Spinal cord (tissue), 9 donors: ENCODE measurements at regions not wholly inside any gene's neighbourhood (a gene's known extent, or its start where the extent isn't known, plus 50 kb on each side); places are given as distances from the start of the nearest gene placed in this dataset.

ENCODE experiments used
- DNase-seq, 6 donors: peaks; one replicate each; pipeline versions ENCODE4 v3.0.0 to v3.0.0-alpha.2; 2013 to 2015; ENCODE audit warnings: low spot score in 6 of 6, low read depth in 4 of 6
- H3K27ac ChIP-seq: one replicate; pipeline ENCODE4 v1.5.1; 2013; ENCODE audit warnings: low read depth, low read length, control low read depth
- H3K27me3 ChIP-seq: one replicate; pipeline ENCODE4 v1.6.1; 2013; ENCODE audit warnings: low read length; ENCODE audit not compliant: control insufficient read depth, insufficient read depth
- H3K36me3 ChIP-seq: one replicate; pipeline ENCODE4 v1.6.1; 2013; ENCODE audit warnings: low read length; ENCODE audit not compliant: control insufficient read depth, insufficient read depth
- H3K4me1 ChIP-seq: one replicate; pipeline ENCODE4 v1.6.1; 2013; ENCODE audit warnings: low read length; ENCODE audit not compliant: control insufficient read depth, insufficient read depth
- H3K4me3 ChIP-seq: one replicate; pipeline ENCODE4 v1.5.1; 2013; ENCODE audit warnings: low read depth, low read length, control low read depth
- H3K9me3 ChIP-seq: one replicate; pipeline ENCODE4 v1.6.1; 2013; ENCODE audit warnings: low read length; ENCODE audit not compliant: control insufficient read depth, insufficient read depth
- WGBS: methylation state at CpG from one replicate; pipeline ENCODE4 v1.1.5; 2013; ENCODE audit warnings: missing lambda C conversion rate; ENCODE audit not compliant: insufficient coverage; 5-methylcytosine and 5-hydroxymethylcytosine counted together
- donor health status: healthy.

DNA sequence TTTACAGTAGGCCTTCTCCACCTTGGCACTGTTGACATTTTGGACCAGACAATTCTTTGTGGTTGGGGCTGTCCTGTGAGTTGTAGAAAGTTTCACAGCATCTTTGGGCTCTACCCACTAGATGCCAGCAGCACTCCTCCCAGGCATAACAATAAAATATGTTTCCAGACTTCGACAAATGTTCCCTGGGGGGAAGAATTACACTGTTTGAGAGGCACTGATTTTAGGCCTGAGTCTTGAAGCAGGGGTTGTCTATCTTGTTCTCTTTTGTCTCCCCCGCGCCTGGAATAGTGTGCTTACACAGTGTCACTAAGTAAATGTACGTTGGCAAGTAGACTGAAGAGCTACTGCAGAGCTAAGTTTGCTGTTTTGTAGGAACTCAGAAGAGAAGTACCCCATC lies 254.4 kb upstream of the BOD1L1 start:
- no peak overlapping the region for H3K4me3 ChIP-seq
- 75% methylated on average over 2 of the region's 4 CpGs for WGBS
- no peak overlapping the region for H3K27ac ChIP-seq
- DNase-seq: peak in 2 of 6 donors; percentile 47 to 53
- H3K9me3 ChIP-seq: no peaks in the 10 kb centered on the region
- no peaks in the 10 kb centered on the region for H3K4me1 ChIP-seq
- no peaks in the 10 kb centered on the region for H3K36me3 ChIP-seq
- H3K27me3 ChIP-seq: no peaks in the 10 kb centered on the region

DNA sequence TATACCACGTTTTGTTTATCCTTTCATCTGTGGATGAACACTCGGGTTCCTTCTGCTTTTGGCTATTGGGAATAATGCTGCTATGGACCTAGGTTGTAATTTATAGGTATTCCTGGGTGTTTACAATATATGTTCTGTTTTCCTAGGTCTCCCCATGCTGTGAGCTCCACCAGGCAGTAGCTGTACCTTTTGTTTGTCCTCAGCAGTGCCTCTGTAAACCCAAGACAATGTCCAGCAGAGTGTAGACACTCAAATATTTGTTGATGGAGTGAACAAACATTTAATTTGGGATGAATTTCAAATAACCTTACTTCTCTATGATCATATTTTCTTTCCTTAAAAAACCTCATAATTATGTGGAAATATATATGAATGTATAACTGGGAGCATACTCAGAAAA lies 259.5 kb upstream of the BOD1L1 start:
- H3K9me3 ChIP-seq: no peaks in the 10 kb centered on the region
- H3K27me3 ChIP-seq: no peaks in the 10 kb centered on the region
- no peaks in the 10 kb centered on the region for H3K4me1 ChIP-seq
- H3K4me3 ChIP-seq: no peak overlapping the region
- H3K27ac ChIP-seq: no peak overlapping the region
- no peak for DNase-seq
- WGBS: no CpG with 5 or more reads among the region's 2 CpGs
- H3K36me3 ChIP-seq: no peaks in the 10 kb centered on the region

DNA sequence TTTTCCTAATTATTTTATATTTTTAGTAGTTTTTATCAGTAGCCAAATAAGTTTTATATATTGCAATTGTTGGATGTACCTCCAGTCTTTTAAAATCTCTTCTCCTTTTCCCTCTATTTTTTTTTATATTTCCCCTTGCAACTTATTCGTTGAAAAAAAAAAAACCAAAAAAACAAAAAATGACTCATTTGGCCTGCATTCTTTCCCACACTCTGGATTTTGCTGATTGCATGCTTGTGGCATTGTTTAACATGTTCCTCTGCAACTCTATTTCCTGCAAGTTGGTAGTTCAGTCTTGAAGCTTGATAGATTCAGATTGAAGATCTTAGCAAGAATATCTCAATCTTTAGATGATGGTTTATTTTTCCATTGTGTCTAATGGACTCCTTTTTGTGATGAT lies 260.6 kb upstream of the BOD1L1 start:
- 100% methylated on average over 1 of the region's 1 CpG for WGBS
- H3K27me3 ChIP-seq: no peaks in the 10 kb centered on the region
- H3K27ac ChIP-seq: no peak overlapping the region
- H3K4me3 ChIP-seq: no peak overlapping the region
- H3K4me1 ChIP-seq: no peaks in the 10 kb centered on the region
- DNase-seq: no peak
- no peaks in the 10 kb centered on the region for H3K36me3 ChIP-seq
- no peaks in the 10 kb centered on the region for H3K9me3 ChIP-seq

DNA sequence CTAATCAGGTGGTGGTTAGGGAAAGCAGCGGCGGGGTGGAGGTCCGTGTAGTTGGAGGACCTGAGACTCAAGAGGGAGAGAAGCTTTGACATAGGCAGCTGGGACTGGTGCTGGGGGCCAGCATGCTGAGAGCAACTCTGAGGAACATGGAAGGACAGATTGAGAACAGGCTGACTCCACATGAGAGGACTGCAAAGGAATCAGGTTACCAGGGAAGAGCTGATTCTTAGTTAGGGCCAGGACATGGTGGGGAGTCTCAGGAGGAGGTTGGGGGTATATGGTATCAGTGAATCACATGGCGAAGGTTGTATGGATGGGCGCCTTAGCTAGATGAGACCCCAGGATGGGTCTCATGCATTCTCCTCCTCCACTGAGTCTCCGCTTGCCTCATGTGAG lies 264.0 kb upstream of the BOD1L1 start:
- Histone ChIP-seq H3K27me3 (no peaks in the 10 kb centered on the region), H3K9me3 (no peaks in the 10 kb centered on the region), H3K27ac (no peak overlapping the region), H3K4me1 (no peaks in the 10 kb centered on the region), H3K36me3 (no peaks in the 10 kb centered on the region), H3K4me3 (no peak overlapping the region)
- no peak for DNase-seq
- WGBS: 80% methylated on average over 6 of the region's 6 CpGs

DNA sequence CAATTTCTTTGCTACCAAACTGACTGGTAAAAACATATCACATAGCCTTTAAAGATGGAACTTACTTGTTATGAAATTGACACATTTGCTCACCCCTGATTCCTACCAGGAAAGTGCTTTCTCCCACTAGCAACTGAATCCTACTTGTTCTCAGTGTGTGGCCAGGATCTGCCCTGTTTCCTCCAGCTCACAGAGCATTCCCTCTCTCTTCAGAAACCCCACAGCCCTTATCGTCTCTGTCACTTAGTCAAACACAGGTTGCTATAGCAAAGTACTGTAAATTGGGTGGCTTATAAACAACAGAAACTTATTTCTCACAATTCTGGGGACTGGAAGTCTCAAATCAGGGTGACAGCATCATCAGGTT lies 265.2 kb upstream of the BOD1L1 start:
- Histone ChIP-seq H3K27me3 (no peaks in the 10 kb centered on the region), H3K36me3 (no peaks in the 10 kb centered on the region), H3K4me1 (no peaks in the 10 kb centered on the region), H3K4me3 (no peak overlapping the region), H3K27ac (peak overlapping the region; percentile 69), H3K9me3 (no peaks in the 10 kb centered on the region)
- DNase-seq: peak in 1 of 6 donors; percentile 40
- WGBS: no CpG with 5 or more reads among the region's 1 CpG

DNA sequence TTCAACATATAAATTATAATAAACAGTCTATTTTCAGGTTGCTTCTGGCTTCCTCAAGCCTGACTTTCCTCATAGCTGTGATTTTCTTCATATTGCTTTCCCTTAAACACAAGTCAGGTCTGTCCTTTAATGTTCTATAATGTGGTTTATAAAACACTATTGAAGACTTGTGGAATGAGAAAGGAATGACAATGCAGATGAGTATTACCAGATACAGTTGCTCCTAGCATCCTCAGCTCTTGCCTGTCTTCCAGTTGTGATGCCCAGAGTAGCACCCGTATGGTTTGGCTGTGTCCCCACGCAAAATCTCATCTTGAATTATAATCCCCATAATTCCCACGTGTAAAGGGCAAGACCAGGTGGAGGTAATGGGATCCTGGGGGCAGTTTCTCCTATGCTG lies 265.7 kb upstream of the BOD1L1 start:
- H3K27me3 ChIP-seq: no peaks in the 10 kb centered on the region
- WGBS: no CpG with 5 or more reads among the region's 3 CpGs
- H3K27ac ChIP-seq: peak overlapping the region; percentile 69
- no peaks in the 10 kb centered on the region for H3K36me3 ChIP-seq
- H3K4me3 ChIP-seq: no peak overlapping the region
- no peaks in the 10 kb centered on the region for H3K4me1 ChIP-seq
- no peaks in the 10 kb centered on the region for H3K9me3 ChIP-seq
- DNase-seq: no peak

DNA sequence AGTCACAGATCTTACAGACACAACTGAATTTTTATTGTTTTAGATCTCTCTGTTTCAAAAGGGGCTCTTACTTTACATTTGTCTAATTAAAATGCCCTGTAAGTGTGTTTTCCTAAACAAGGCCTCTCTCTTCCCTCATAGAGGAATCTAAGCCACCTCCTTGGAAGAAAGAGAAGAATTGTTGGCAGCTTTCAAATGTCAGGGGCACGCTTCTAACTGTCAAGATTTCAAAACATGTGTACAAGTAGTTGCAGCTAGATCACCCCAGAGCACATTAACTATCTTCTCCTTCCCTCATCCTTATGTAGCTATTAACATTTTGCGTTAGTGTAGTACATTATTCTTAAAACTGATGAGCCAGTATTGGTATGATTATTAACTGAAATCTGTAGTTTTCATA lies 266.5 kb upstream of the BOD1L1 start:
- no CpG with 5 or more reads among the region's 2 CpGs for WGBS

DNA sequence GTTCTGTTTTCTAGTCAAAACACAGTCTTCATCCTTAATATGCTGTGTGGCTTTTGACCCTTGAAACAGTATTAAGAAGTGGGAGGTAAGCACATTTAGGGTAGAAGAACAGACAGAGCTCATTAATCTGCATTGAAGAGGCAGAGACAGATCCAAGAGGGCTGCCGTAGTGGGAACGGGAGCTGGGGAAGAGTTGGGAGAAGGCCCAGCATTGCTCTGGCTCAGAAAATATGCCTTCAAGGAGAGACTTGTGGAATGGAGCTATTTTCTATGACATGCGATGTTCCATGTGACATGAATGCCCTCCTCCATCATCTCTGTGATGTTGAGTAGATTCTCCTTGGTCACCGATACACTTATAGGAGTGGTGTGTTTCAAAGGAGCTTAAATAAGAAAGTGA lies 273.3 kb upstream of the BOD1L1 start:
- peak in 1 of 6 donors; percentile 54 for DNase-seq
- H3K36me3 ChIP-seq: no peaks in the 10 kb centered on the region
- H3K4me3 ChIP-seq: no peak overlapping the region
- H3K27ac ChIP-seq: no peak overlapping the region
- peaks cover 2% of the 10 kb centered on the region for H3K4me1 ChIP-seq
- 55% methylated on average over 2 of the region's 4 CpGs for WGBS
- no peaks in the 10 kb centered on the region for H3K9me3 ChIP-seq
- no peaks in the 10 kb centered on the region for H3K27me3 ChIP-seq

More for the DNA sequence above, 266.5 kb upstream of the BOD1L1 start:
- no peak overlapping the region for H3K27ac ChIP-seq
- H3K9me3 ChIP-seq: no peaks in the 10 kb centered on the region
- no peaks in the 10 kb centered on the region for H3K36me3 ChIP-seq
- H3K4me3 ChIP-seq: no peak overlapping the region
- H3K27me3 ChIP-seq: no peaks in the 10 kb centered on the region
- H3K4me1 ChIP-seq: no peaks in the 10 kb centered on the region
- no peak for DNase-seq

DNA sequence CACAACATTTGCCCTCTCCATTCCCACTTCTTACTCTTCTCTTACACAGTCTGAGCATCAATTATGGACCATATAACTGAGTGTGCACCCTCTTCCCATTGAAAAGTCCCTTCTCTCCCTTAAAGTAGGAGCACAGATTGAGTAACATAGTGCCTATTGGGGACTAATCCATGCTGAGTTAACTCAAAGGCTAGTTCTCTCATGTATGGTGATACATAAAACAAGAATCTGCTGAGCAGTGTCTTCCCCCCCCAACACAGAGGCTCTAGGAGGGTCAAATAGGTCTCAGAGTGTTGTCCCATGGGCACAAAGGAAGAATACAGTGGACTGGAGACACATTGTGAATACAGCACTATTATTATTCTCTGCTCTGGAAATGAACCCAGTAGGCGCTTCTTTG lies 274.6 kb upstream of the BOD1L1 start:
- Histone ChIP-seq H3K4me1 (peaks cover 2% of the 10 kb centered on the region), H3K9me3 (no peaks in the 10 kb centered on the region), H3K27me3 (no peaks in the 10 kb centered on the region), H3K27ac (no peak overlapping the region), H3K4me3 (no peak overlapping the region), H3K36me3 (no peaks in the 10 kb centered on the region)
- 88% methylated on average over 1 of the region's 1 CpG for WGBS
- DNase-seq: no peak

DNA sequence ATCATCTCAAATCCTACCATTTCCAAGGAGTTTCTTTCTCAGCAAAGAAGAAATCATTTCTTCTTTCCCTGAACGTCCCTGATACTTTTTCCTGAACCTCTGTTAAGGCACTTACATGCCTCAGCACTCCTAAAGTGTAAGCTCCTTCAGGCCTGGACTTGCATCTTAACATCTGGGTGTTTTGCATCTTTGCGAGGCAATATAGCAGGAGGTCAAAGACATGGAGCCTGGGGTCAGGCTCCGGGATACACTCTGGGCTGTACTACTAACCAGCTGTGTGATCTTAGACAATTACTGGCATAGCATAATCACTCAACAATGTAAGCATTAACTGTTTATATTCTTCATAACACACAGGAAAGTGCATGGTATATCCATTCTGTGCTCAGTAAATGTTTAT lies 275.5 kb upstream of the BOD1L1 start:
- Histone ChIP-seq H3K27ac (no peak overlapping the region), H3K9me3 (no peaks in the 10 kb centered on the region), H3K36me3 (no peaks in the 10 kb centered on the region), H3K4me1 (peaks cover 2% of the 10 kb centered on the region), H3K27me3 (no peaks in the 10 kb centered on the region), H3K4me3 (no peak overlapping the region)
- 86% methylated on average over 2 of the region's 3 CpGs for WGBS
- DNase-seq: no peak
